Endothelial cell (in vitro differentiated cells): ENCODE measurements at regions not wholly inside any gene's neighbourhood (a gene's known extent, or its start where the extent isn't known, plus 50 kb on each side); places are given as distances from the start of the nearest gene placed in this dataset.
"Not testable (repeated sequence)": the region's sequence is repeated elsewhere in the genome, so short reads cannot be mapped to it uniquely, and the experiment has no call there.

Experiments used
- DNase-seq: peaks from one replicate; pipeline ENCODE4 v3.0.0; 2021; ENCODE audit warnings: low spot score
- H3K27ac Mint-ChIP-seq: one replicate; pipeline ENCODE4 v1.8.0; 2021; ENCODE audit warnings: mixed read lengths, inconsistent platforms; ENCODE audit not compliant: unreplicated experiment
- H3K27me3 Mint-ChIP-seq: one replicate; pipeline ENCODE4 v1.8.0; 2021; ENCODE audit warnings: mild to moderate bottlenecking, moderate library complexity, mixed read lengths, inconsistent platforms; ENCODE audit not compliant: unreplicated experiment
- H3K36me3 Mint-ChIP-seq: one replicate; pipeline ENCODE4 v1.8.0; 2021; ENCODE audit warnings: mild to moderate bottlenecking, low read depth, mixed read lengths, inconsistent platforms; ENCODE audit not compliant: unreplicated experiment
- H3K4me1 Mint-ChIP-seq: one replicate; pipeline ENCODE4 v1.8.0; 2021; ENCODE audit warnings: mild to moderate bottlenecking, mixed read lengths, inconsistent platforms; ENCODE audit not compliant: unreplicated experiment
- H3K4me3 Mint-ChIP-seq: one replicate; pipeline ENCODE4 v1.8.0; 2021; ENCODE audit warnings: mild to moderate bottlenecking, mixed read lengths, inconsistent platforms; ENCODE audit not compliant: unreplicated experiment
- H3K9me3 Mint-ChIP-seq: one replicate; pipeline ENCODE4 v1.8.0; 2021; ENCODE audit warnings: mixed read lengths, inconsistent platforms; ENCODE audit not compliant: unreplicated experiment
- CTCF ChIP-seq: fragments of 200-600 bp; sonication (generic); IDR thresholded peaks from one replicate; pipeline ENCODE4 v1.5.0; 2021; ENCODE audit warnings: antibody characterized with exemption; ENCODE audit not compliant: unreplicated experiment

GRCh38 chr4:171517883-171518282 is 295.3 kb upstream of the GALNTL6 start:
- Mint-ChIP-seq H3K4me1 (peaks cover 2% of the 10 kb centered on the region), H3K4me3 (no peak overlapping the region), H3K27ac (no peak overlapping the region), H3K36me3 (no peaks in the 10 kb centered on the region), H3K9me3 (no peaks in the 10 kb centered on the region), H3K27me3 (no peaks in the 10 kb centered on the region)
- TF ChIP-seq CTCF = no peak
- no peak for DNase-seq

- Mint-ChIP-seq H3K4me1 (peaks cover 2% of the 10 kb centered on the region), H3K4me3 (no peak overlapping the region), H3K27me3 (no peaks in the 10 kb centered on the region), H3K27ac (no peak overlapping the region), H3K9me3 (no peaks in the 10 kb centered on the region), H3K36me3 (no peaks in the 10 kb centered on the region)
- TF ChIP-seq CTCF = no peak
- DNase-seq = no peak
Measured at GRCh38 chr4:171516694-171517093, 296.5 kb upstream of the GALNTL6 start.

- Mint-ChIP-seq H3K27me3 (peaks cover 3% of the 10 kb centered on the region), H3K4me1 (no peaks in the 10 kb centered on the region), H3K9me3 (peaks cover 6% of the 10 kb centered on the region), H3K27ac (no peak overlapping the region), H3K36me3 (peaks cover 5% of the 10 kb centered on the region), H3K4me3 (no peak overlapping the region)
- TF ChIP-seq CTCF = no peak
- no peak for DNase-seq
Measured at GRCh38 chr4:171484681-171485080, 328.5 kb upstream of the GALNTL6 start.

- H3K27ac Mint-ChIP-seq = no peak overlapping the region
- no peak for DNase-seq
- H3K4me3 Mint-ChIP-seq = no peak overlapping the region
- H3K36me3 Mint-ChIP-seq = no peaks in the 10 kb centered on the region
- no peak for TF ChIP-seq CTCF
- no peaks in the 10 kb centered on the region for H3K9me3 Mint-ChIP-seq
- H3K4me1 Mint-ChIP-seq = no peaks in the 10 kb centered on the region
- peaks cover 3% of the 10 kb centered on the region for H3K27me3 Mint-ChIP-seq
Measured at GRCh38 chr4:171478181-171478580, 335.0 kb upstream of the GALNTL6 start.

DNA sequence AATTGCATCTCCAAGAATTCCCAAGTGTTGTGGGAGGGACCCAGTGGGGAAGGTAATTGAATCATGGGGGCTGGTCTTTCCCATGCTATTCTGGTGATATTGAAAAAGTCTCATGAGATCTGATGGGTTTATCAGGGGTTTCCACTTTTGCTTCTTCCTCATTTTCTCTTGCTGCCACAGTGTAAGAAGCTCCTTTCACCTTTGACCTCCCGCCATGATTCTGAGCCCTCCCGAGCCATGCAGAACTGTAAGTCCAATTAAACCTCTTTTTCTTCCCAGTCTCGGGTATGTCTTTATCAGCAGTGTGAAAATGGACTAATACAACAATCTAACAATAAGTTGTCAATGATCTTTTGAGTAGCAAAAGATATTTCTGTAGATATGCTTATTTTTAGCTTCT is 338.1 kb upstream of the GALNTL6 start:
- H3K4me1 Mint-ChIP-seq, DNase-seq, H3K27me3 Mint-ChIP-seq, H3K4me3 Mint-ChIP-seq, H3K27ac Mint-ChIP-seq, H3K36me3 Mint-ChIP-seq, H3K9me3 Mint-ChIP-seq: not testable (repeated sequence)

DNA sequence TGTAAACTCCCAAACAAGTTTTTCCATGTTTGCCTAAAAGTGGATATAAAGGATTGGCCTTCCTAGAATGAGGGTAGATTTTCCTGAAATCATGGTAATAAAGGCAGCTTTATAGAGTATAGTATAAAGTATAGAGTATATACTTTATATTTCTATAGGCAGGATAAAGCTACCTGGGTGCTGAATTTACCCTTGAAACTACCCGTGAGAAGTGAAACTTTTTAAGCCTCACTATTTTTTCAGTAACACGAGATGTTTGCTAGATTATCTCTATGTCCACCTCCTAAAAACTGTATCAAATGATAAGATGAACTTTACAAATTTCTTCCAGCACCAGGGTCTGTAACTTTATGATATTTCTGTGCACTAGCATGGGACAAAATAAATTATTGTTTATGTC is 340.0 kb upstream of the GALNTL6 start:
- Mint-ChIP-seq H3K27ac (no peak overlapping the region), H3K27me3 (no peaks in the 10 kb centered on the region)

More for the DNA sequence above, 340.0 kb upstream of the GALNTL6 start:
- TF ChIP-seq CTCF = no peak
- Mint-ChIP-seq H3K36me3 (no peaks in the 10 kb centered on the region), H3K4me1 (no peaks in the 10 kb centered on the region), H3K9me3 (no peaks in the 10 kb centered on the region), H3K4me3 (no peak overlapping the region)
- no peak for DNase-seq
